Gastrocnemius medialis (tissue), 4 donors: ENCODE measurements at regions not wholly inside any gene's neighbourhood (a gene's known extent, or its start where the extent isn't known, plus 50 kb on each side); places are given as distances from the start of the nearest gene placed in this dataset.

Source experiments
- ATAC-seq, 2 donors: fragments of 150-250 bp; one replicate each; pipeline ENCODE4 v1.9.1; 2016
- DNase-seq, 2 donors: peaks; one replicate each; pipeline ENCODE4 v3.0.0-alpha.2; 2019
- H3K27ac ChIP-seq, 4 donors: fragments of 200-600 bp; sonication (generic); 1 replicate in 1 of 4; 2 replicates in 3 of 4; pipeline ENCODE4 v1.5.1; 2016 to 2018; ENCODE audit warnings: mild to moderate bottlenecking in 2 of 4, moderate library complexity in 1 of 4
- H3K27me3 ChIP-seq, 3 donors: fragments of 200-600 bp; sonication (generic) in 2 of 3; 1 replicate in 1 of 3; 2 replicates in 2 of 3; pipeline versions ENCODE4 v1.5.1 to v1.6.0; 2016 to 2019; ENCODE audit warnings: mild to moderate bottlenecking in 1 of 3, moderate library complexity in 1 of 3
- H3K36me3 ChIP-seq, 2 donors: fragments of 200-600 bp; sonication (generic) in 1 of 2; one replicate each; pipeline ENCODE4 v1.5.1; 2017 to 2018
- H3K4me1 ChIP-seq, 2 donors: fragments of 200-600 bp; sonication (generic) in 1 of 2; one replicate each; pipeline ENCODE4 v1.5.1; 2016 to 2017; ENCODE audit warnings: mild to moderate bottlenecking in 2 of 2
- H3K4me3 ChIP-seq, 4 donors: fragments of 200-600 bp; sonication (generic) in 3 of 4; 1 replicate in 1 of 4; 2 replicates in 3 of 4; pipeline ENCODE4 v1.5.1; 2016 to 2019; ENCODE audit warnings: mild to moderate bottlenecking in 2 of 4
- H3K9me3 ChIP-seq, 3 donors: fragments of 200-600 bp; sonication (generic) in 2 of 3; 1 replicate in 1 of 3; 2 replicates in 2 of 3; pipeline ENCODE4 v1.5.1; 2016 to 2019
- POLR2A ChIP-seq, 2 donors: fragments of 450-650 bp; IDR thresholded peaks; one replicate each; pipeline ENCODE4 v1.6.1; 2017; ENCODE audit warnings: antibody characterized with exemption in 2 of 2, mild to moderate bottlenecking in 2 of 2, moderate library complexity in 2 of 2
- in situ Hi-C, 4 donors: fragments of 200-750 bp; cut with MboI; loops; one replicate each; pipeline versions ENCODE4 v1.15.0 to v1.8.0; 2017; ENCODE audit warnings: low sequenced_read_pairs in 4 of 4
- intact Hi-C: fragments of 100-400 bp; cut with DNase I; formaldehyde crosslinking; loops from one replicate; pipeline ENCODE4 v1.15.1; 2023; ENCODE audit warnings: low total_unique reads
- TF ChIP-seq, protein P1 (sequence below), 5 experiments: fragments of 450-650 bp in 3 of 5; fragments of 200-600 bp in 2 of 5; sonication (generic) in 2 of 5; IDR thresholded peaks in 4 of 5; conservative IDR thresholded peaks in 1 of 5; 1 replicate in 4 of 5; 2 replicates in 1 of 5; pipeline ENCODE4 v1.5.1; 2016 to 2019; ENCODE audit warnings: antibody characterized with exemption in 5 of 5, mild to moderate bottlenecking in 3 of 5, moderate library complexity in 3 of 5

DNA sequence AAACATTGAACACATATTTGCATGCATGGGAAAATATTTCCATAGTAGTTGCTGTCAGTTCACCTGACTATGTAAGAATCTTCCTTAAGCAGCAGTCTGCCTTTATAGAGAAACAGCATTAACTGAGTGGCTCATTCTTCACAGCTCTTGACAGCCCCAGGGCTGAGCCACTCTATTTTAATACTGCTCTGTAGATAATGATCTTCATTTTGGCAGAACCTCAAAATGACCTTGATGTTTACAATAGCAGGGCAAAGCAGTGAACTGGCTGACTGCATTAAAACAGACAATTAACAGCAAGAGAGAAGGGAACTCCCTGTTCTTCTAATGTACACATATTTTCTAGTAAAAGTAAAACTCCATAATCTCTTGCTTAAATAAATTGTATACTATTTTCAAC lies 580.6 kb upstream of the SOX11 start:
- no peak for DNase-seq

DNA sequence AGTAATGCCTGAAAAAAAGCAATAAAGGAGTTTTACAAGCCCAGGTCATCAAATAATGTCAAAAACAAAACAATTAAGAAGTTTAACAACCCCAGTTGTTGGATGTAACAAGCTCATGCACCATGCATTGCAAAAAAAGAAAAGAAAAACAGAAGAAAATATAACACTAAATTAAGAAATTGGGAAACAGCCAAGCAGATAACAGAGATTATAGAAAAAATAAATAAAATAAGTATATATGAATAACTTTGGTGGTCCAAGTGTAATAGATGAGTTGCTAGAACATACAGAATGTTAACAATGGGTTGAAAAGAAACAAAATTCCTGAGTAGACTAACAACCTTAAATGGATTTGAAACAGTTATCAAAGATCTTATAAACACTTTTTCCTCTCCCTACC lies 573.1 kb upstream of the SOX11 start:
- Histone ChIP-seq H3K4me1 (no peaks in the 10 kb centered on the region), H3K27ac (no peak overlapping the region), H3K4me3 (no peak overlapping the region), H3K27me3 (no peaks in the 10 kb centered on the region), H3K9me3 (peaks cover 0 to 4% (median 0%) of the 10 kb centered on the region in 3 donors), H3K36me3 (no peaks in the 10 kb centered on the region)
- ATAC-seq (no peak), DNase-seq (no peak)
- intact Hi-C loops = no loop called here
- in situ Hi-C loops = no loop called here
- no peak for TF ChIP-seq POLR2A (IDR thresholded peaks at IDR 0.05)

More for the DNA sequence above, 580.6 kb upstream of the SOX11 start:
- H3K9me3 ChIP-seq = peaks cover 0 to 5% (median 0%) of the 10 kb centered on the region in 3 donors
- H3K4me1 ChIP-seq = peaks cover 0 to 4% of the 10 kb centered on the region in 2 donors
- no peaks in the 10 kb centered on the region for H3K27me3 ChIP-seq
- in situ Hi-C loops = no loop called here
- no peaks in the 10 kb centered on the region for H3K36me3 ChIP-seq
- TF ChIP-seq POLR2A (IDR thresholded peaks at IDR 0.05) = no peak
- TF ChIP-seq, protein P1, sequence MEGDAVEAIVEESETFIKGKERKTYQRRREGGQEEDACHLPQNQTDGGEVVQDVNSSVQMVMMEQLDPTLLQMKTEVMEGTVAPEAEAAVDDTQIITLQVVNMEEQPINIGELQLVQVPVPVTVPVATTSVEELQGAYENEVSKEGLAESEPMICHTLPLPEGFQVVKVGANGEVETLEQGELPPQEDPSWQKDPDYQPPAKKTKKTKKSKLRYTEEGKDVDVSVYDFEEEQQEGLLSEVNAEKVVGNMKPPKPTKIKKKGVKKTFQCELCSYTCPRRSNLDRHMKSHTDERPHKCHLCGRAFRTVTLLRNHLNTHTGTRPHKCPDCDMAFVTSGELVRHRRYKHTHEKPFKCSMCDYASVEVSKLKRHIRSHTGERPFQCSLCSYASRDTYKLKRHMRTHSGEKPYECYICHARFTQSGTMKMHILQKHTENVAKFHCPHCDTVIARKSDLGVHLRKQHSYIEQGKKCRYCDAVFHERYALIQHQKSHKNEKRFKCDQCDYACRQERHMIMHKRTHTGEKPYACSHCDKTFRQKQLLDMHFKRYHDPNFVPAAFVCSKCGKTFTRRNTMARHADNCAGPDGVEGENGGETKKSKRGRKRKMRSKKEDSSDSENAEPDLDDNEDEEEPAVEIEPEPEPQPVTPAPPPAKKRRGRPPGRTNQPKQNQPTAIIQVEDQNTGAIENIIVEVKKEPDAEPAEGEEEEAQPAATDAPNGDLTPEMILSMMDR (IDR thresholded peaks at IDR 0.05 in 4 of 5, conservative IDR thresholded peaks at IDR 0.05 in 1 of 5) = no peak
- ATAC-seq = no peak
- intact Hi-C loops = no loop called here
- no peak overlapping the region for H3K4me3 ChIP-seq
- H3K27ac ChIP-seq = no peak overlapping the region

DNA sequence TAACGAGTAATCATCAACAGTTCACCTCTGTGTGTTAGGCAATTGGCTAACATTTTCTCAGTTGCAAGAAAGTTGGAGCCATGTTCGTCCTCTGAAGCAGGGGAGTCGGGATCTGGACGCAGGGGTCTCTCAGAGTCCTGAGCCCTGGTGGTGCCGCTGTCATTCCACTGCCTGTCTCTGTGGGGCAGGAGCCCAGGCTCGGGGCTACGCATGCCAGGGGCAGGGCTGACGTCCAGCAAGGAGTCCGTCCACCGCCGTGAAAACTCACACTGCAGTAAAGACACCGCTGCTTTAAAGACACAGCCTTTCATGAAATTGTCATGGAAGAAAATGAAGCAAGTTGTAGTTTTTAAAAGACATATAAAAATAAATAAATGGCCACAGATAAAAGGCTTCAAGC lies 571.1 kb upstream of the SOX11 start:
- Histone ChIP-seq H3K4me3 (no peak overlapping the region), H3K36me3 (no peaks in the 10 kb centered on the region), H3K9me3 (no peaks in the 10 kb centered on the region), H3K27me3 (no peaks in the 10 kb centered on the region), H3K4me1 (no peaks in the 10 kb centered on the region), H3K27ac (no peak overlapping the region)
- TF ChIP-seq POLR2A (IDR thresholded peaks at IDR 0.05) = no peak
- TF ChIP-seq, protein P1 (IDR thresholded peaks at IDR 0.05 in 4 of 5, conservative IDR thresholded peaks at IDR 0.05 in 1 of 5) = no peak
- ATAC-seq = no peak
- in situ Hi-C loops (no loop called here), intact Hi-C loops (no loop called here)
- no peak for DNase-seq

DNA sequence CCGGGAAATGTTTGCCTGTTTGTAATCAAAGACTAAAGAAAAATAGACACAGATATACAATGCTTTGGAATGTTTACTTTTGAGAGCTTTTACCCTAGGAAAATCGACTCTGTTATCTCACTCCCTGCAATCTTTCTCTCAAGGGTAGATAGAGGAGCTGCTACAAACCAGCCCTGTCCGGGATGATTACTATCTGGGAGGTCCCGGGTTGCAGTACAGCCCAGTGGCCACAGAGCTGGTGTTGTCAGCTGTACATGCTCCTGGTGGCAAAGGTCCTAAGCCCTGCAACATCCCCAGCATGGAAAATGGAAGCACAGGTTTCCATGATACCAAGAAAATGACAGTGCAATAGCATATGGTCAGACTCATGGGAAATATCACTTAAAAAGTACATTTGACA lies 570.5 kb upstream of the SOX11 start:
- no peaks in the 10 kb centered on the region for H3K27me3 ChIP-seq
- TF ChIP-seq, protein P1 (IDR thresholded peaks at IDR 0.05 in 4 of 5, conservative IDR thresholded peaks at IDR 0.05 in 1 of 5) = peak in 1 of 5 experiments; percentile 10
- no peak for TF ChIP-seq POLR2A (IDR thresholded peaks at IDR 0.05)
- H3K4me3 ChIP-seq = no peak overlapping the region
- in situ Hi-C loops (no loop called here), intact Hi-C loops (no loop called here)
- no peaks in the 10 kb centered on the region for H3K9me3 ChIP-seq
- ATAC-seq (no peak), DNase-seq (no peak)
- H3K27ac ChIP-seq = no peak overlapping the region
- H3K4me1 ChIP-seq = no peaks in the 10 kb centered on the region
- H3K36me3 ChIP-seq = no peaks in the 10 kb centered on the region

DNA sequence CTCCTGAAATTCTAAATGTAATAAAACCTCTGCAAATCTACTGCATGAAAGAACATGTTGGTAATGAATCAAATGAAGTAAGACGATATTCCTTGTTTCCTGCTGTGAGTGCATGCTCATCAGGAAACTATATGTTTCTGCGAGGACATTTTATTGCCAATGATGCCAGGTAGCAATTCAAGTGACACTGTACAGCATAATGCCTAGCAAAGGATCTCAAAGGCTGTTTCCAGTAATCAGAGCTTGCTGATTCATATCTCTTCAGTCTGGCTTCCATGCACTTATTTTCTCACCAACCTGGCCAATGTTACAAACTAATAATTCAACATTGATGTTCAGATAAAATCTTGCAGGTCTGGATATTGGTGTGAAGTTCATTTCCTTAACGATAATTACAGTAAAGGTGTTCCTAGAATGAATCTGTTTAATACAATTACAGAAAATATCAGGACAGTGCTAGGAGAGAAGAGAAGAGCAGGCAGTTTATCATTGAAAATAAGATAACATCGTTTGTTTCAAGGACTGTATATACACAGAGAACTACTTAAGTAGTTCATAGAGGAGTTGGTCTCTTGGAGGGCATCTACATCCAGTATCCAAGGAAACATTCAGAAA lies 568.5 kb upstream of the SOX11 start:
- ATAC-seq = no peak
- Histone ChIP-seq H3K9me3 (no peaks in the 10 kb centered on the region), H3K27me3 (no peaks in the 10 kb centered on the region), H3K27ac (no peak overlapping the region), H3K36me3 (no peaks in the 10 kb centered on the region), H3K4me1 (no peaks in the 10 kb centered on the region), H3K4me3 (no peak overlapping the region)
- DNase-seq = no peak
- in situ Hi-C loops (no loop called here), intact Hi-C loops (no loop called here)
- TF ChIP-seq POLR2A (IDR thresholded peaks at IDR 0.05) = no peak
- TF ChIP-seq, protein P1 (IDR thresholded peaks at IDR 0.05 in 4 of 5, conservative IDR thresholded peaks at IDR 0.05 in 1 of 5) = no peak
